NCI-H1436 treated with DMSO at 0.1 percent for 48 hours (cell line): ENCODE measurements at regions not wholly inside any gene's neighbourhood (a gene's known extent, or its start where the extent isn't known, plus 50 kb on each side); places are given as distances from the start of the nearest gene placed in this dataset.

Source experiments
- DNase-seq: peaks from one replicate; lab custom pipeline; 2025; lab: John Stamatoyannopoulos, UW

GRCh38 chr2:71812736-71813135 lies 334.9 kb downstream of the CYP26B1 start:
- DNase-seq, result no peak

GRCh38 chr2:71811726-71812125 lies 335.9 kb downstream of the CYP26B1 start:
- DNase-seq, result no peak

DNA sequence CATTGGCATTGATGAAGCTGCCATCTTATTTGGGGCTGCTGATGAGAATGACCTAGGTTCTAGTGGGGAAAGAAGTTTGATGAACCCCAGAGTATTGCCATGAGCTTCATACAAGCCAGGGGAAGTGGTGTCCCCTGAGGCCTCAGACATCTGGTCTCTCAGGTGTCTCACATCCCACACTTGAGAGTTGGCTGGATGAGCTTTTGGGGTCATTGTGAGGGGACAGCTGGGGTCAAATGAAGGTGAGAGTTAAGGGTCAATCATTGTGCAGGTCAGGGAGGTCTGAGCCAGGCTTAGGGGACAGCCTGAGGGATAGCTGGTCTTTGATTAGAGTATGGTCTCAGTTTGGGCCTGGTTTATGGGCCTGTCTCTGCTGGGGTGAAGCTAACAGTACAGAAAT lies 336.5 kb downstream of the CYP26B1 start:
- no peak for DNase-seq

DNA sequence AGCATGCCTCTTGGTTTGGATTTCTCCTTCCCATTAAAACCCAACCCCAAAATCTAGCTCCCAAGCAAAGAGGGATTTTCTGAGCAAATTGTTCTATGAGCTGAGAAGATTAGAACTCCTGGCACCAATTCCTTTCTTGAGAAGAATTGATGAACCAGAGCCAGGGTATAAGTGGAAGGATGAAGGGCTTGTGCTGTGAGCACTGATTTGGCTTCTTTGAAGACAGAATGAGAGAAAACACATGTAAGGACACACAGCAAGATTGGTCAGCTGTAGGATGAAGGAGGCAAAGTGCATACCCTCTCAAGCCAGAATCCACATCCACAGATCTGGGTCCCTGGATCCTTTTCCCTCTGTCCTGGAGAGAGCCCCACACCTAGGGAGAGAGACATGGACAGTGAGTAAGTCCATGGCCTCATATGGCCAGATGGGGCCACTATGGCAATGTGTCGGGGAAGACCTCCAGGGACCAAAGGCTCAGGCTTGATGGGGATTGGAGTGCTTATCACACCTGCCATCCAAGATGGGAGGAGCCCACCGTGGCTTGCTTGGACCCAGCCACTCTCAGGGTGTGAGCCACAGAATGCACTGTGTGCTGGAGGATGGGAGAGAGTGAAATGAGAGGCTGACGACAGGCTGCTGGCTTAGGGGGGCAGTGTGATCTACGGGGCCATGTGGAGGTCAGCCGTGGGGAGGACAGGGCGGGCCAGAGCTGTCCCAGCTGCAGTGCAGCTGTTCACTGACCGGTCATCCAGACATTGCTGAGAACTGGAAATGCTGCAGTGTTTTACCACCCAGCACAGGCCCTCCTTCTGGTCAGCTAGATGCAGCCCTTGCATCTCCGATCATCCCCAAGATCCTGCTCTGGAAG lies 339.8 kb downstream of the CYP26B1 start:
- DNase-seq, result no peak

- DNase-seq, result no peak
Measured at GRCh38 chr2:71806432-71806831, 341.2 kb downstream of the CYP26B1 start.

DNA sequence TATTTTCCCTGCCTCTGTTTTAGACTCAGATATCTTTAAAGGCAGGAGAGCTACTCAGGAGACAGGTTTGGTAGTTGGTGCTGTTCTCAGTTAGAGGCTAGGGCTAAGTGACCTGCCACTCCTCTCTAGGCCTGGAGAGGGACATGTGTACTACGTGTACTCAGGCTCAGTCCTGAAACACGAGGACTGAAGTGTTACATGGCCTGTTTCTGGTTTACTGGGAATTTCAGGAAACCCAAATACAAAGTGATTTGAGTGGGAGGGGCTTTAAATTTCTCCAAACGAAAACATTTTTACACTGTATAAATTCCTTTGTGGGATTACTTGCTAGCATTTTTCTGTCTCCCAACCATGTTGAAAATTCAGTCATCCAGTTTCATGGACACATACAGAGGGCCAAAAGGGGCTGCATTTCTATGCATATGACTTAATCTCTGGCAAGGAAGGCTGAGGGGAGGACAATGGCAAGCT lies 343.3 kb downstream of the CYP26B1 start:
- DNase-seq, result no peak

- DNase-seq, result no peak
Measured at GRCh38 chr2:71803398-71803797, 344.3 kb downstream of the CYP26B1 start.

DNA sequence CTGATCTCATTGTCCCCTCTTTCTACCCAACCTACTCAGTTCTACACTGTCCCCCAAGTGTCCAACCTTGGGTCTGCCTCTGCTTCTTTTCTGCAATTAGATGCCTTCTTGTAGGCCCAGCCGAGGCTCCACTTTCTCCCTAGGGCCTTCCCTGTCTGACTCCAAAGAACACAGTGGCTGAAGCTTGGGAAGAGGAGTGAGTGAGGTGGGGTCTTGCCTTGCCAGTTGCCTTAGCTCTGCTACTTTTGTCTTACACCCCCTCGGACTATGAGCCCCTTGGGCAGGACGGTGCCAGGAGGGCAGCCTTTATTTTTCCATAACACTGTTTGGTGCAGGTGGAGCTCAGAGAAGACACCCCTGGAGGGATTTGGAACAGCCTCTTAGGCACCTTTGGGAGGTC lies 345.1 kb downstream of the CYP26B1 start:
- DNase-seq, result no peak

DNA sequence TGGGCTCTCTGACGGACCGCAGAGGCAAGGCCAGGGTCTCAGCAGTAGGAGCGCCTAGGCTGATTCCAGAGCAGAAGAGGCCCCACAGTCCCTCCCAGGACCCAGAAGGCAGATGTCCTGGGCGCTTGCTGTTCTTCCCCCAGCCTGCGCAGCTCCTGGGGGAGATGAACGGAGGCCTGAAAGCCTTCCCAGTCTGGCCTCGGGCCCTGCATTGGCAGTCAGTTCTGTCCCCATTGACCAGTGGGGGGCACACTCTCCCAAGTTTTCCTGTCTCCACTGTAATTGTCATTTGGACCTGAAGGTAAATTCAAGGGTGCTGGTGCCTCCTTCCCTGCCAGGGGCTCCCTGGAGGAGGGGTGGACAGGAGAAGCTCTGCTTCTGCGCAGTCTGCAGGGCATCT lies 345.7 kb downstream of the CYP26B1 start:
- no peak for DNase-seq

GRCh38 chr2:71801556-71801955 lies 346.1 kb downstream of the CYP26B1 start:
- no peak for DNase-seq

- DNase-seq, result no peak
Measured at GRCh38 chr2:71800851-71801250, 346.8 kb downstream of the CYP26B1 start.

- no peak for DNase-seq
Measured at GRCh38 chr2:71800106-71800809, 346.9 kb downstream of the DYSF start.

DNA sequence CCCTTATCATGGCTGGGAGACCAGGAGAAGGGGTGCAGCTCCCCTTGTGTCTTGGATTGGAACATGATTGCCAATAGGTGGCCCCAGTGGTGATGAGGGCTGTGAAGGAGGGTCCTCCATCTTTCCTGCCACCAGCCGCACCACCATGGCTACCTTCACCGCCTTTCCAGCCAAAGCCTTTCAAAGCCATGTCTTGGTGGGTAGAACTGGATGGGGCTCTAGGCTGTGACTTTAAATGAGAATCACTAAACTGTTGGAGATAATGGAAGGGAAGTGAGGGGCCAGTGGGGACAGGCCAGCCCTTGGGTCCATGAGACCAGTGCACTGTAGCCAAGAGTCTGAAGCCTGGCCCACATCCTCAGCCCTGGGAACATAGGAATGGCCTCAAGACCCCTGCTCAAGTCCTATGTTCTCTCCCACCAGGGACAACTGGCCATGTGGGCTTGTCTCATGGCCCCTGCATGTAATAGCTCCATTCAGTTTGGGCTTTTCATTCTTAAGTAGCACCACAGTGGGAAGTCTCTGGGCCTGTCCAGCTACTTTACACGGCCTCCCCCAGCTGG lies 345.7 kb downstream of the DYSF start:
- DNase-seq, result no peak

GRCh38 chr2:71798266-71799012 lies 345.1 kb downstream of the DYSF start:
- DNase-seq, result no peak

- DNase-seq, result no peak
Measured at GRCh38 chr2:71797035-71797810, 343.9 kb downstream of the DYSF start.

DNA sequence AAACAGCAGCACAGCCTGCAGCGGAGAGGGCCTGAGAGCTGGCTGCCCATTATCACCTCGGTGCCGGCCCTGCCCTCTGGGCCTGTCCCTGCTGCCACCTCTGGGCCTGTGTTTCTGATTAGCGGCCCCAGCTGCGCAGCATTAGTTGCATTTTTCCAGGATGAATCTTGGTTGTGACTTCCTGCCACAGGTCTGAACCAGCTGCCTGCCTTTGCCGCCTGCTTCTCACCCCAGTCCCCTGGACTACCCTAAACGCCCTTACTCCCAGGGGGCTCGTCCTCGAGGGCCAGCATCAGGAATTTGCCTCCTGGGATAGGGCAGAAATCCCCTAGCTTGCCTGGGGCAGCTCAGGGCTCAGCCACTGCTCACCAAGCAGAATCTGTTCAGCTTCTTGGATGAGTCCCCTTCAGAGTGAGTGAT lies 342.8 kb downstream of the DYSF start:
- DNase-seq, result no peak

GRCh38 chr2:71795486-71795885 lies 342.1 kb downstream of the DYSF start:
- DNase-seq, result no peak

- no peak for DNase-seq
Measured at GRCh38 chr2:71794611-71795010, 341.2 kb downstream of the DYSF start.

DNA sequence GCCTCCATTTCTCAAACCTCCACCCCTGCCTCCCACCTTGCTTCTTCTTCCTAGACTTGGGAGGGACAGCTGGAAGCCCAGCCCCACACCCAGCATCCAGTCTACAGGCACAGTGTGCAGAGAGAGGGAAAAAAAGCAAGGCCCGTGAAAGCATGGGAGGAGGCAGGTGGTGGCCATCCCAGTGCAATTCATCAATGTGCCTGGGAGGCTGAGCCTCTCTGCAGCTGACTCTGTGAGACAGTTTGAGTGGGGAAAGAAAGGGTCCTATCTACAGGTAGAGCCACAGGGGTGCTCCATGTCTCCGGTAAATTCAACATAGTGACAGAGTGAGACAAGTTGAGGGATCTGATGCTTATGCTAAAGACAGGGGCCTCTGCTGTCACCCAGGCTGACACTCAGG lies 340.6 kb downstream of the DYSF start:
- no peak for DNase-seq

DNA sequence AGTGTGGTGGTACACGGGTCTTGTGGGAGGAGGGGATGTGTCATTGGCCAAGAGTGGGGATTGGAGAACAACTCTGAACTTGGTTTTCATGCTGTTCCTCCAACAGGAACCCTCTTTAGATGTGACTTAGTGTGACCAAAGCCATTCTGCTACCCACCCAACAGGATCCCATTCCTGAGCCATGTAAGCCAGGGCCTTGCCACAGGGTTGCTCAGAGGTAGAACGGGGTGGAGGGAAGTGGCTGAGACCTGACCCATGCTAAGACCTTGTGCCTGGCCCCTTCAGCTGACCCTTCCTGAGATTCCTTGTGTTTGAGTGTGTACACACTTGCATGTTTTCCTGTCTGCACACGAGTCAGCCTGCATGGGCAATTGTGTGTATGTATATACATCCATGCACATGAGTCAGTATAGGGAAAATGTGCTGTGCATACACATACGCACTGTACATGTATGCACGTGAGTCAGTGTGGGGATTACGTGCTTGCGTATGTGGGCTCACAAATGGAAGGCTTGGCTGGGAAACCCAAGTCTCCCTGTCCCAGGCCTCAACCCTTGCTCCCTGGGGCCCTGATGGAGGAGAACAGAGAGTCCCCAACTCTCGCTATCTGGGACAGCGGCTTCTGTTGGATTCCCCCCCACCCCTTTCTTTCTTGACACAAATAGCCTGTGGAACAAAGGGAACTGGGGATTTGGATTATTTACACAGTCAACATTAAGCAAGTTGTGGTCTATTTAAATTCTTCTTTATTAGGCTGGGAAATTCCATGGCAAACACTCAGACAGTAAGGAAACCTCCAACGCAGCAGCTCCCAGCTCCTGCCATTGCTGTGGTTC lies 339.8 kb downstream of the DYSF start:
- no peak for DNase-seq
